ENCODE measurements at regions not wholly inside any gene's neighbourhood (a gene's known extent, or its start where the extent isn't known, plus 50 kb on each side); places are given as distances from the start of the nearest gene placed in this dataset.

- Mint-ChIP-seq H3K27me3 (ENCODE audit: low read depth) (no peaks in the 10 kb centered on the region; the same call in 1 of the 2 replicates), H3K27ac (no peak overlapping the region; a peak in 2 of 7 replicates)
These were observed 221.3 kb upstream of the UBE2E2 start for GRCh38 chr3:22981861-22982260.

More at GRCh38 chr3:22981861-22982260, 221.3 kb upstream of the UBE2E2 start:
- no peak overlapping the region for H3K4me3 Mint-ChIP-seq
- Histone ChIP-seq H2BK5ac (ENCODE audit: insufficient read length, low read length) (no peak overlapping the region), H2AFZ (ENCODE audit: low read length) (no peak overlapping the region), H2BK15ac (ENCODE audit: low read depth, low read length) (no peak overlapping the region), H3K18ac (ENCODE audit: insufficient read length, low read depth, low read length) (no peak overlapping the region), H3K27ac (ENCODE audit: insufficient read length, low read depth, low read length) (no peak overlapping the region), H2BK12ac (ENCODE audit: insufficient read length, low read depth, low read length) (no peak overlapping the region), H3K4me2 (ENCODE audit: insufficient read depth, insufficient read length, low read length) (no peak overlapping the region), H3K23me2 (ENCODE audit: insufficient read length, low read depth, low read length, poor library complexity, severe bottlenecking) (no peaks in the 10 kb centered on the region), H3K23ac (ENCODE audit: insufficient read length, low read depth, low read length) (no peak overlapping the region), H3K9ac (ENCODE audit: extremely low read depth, insufficient read length, low read length) (no peak overlapping the region), H3K4me1 (ENCODE audit: insufficient read depth, low read length) (no peaks in the 10 kb centered on the region), H2AK5ac (ENCODE audit: insufficient read length, low read length) (no peak overlapping the region), H3K27me3 (ENCODE audit: insufficient read depth, low read length) (no peaks in the 10 kb centered on the region), H4K91ac (ENCODE audit: insufficient read length, low read depth, low read length) (no peak overlapping the region), H2BK20ac (ENCODE audit: low read depth, low read length, poor library complexity, severe bottlenecking) (no peak overlapping the region), H4K5ac (ENCODE audit: insufficient read length, low read depth, low read length) (no peak overlapping the region), H3K56ac (ENCODE audit: insufficient read length, low read depth, low read length) (no peak overlapping the region), H2BK120ac (ENCODE audit: low read depth, low read length, poor library complexity, severe bottlenecking) (no peak overlapping the region), H4K20me1 (ENCODE audit: control insufficient read depth, insufficient read depth, insufficient read length) (no peaks in the 10 kb centered on the region), H4K8ac (replicated peaks; ENCODE audit: insufficient read length, low read depth, low read length) (no peak overlapping the region), H3K79me1 (ENCODE audit: insufficient read depth, low read depth, low read length, poor library complexity, severe bottlenecking) (no peaks in the 10 kb centered on the region), H3T11ph (ENCODE audit: low read length) (no peak overlapping the region), H3K14ac (ENCODE audit: insufficient read depth, low read length) (no peak overlapping the region), H3K4ac (ENCODE audit: low read depth, low read length) (no peak overlapping the region), H3K9me3 (ENCODE audit: control insufficient read depth, low read depth, low read length) (no peaks in the 10 kb centered on the region), H3K79me2 (ENCODE audit: insufficient read depth, low read length) (no peaks in the 10 kb centered on the region)
- no peaks in the 10 kb centered on the region for H3K9me3 Mint-ChIP-seq
- no peak for DNase-seq
- H3K36me3 Mint-ChIP-seq (ENCODE audit: insufficient read depth in 1 of 3, low read depth in 3 of 3) = no peaks in the 10 kb centered on the region
- no peak for TF ChIP-seq CTCF (conservative IDR thresholded peaks at IDR 0.05)
- no CpG with 5 or more reads among the region's 2 CpGs for WGBS (ENCODE audit: extremely low coverage, insufficient read length, low lambda C conversion rate)
- H3K4me1 Mint-ChIP-seq = peaks cover 5 to 17% of the 10 kb centered on the region in 2 experiments
